Esophagus muscularis mucosa (tissue), 3 donors: ENCODE measurements at regions not wholly inside any gene's neighbourhood (a gene's known extent, or its start where the extent isn't known, plus 50 kb on each side); places are given as distances from the start of the nearest gene placed in this dataset.

ENCODE experiments used
- POLR2A ChIP-seq: fragments of 450-650 bp; IDR thresholded peaks from one replicate; pipeline ENCODE4 v1.6.1; 2017; ENCODE audit warnings: antibody characterized with exemption, moderate library complexity, mild to moderate bottlenecking, low read depth
- POLR2AphosphoS5 ChIP-seq, 2 donors: sonication (generic); formaldehyde crosslinking; IDR thresholded peaks; one replicate each; pipeline ENCODE4 v1.6.1; 2017; ENCODE audit warnings: antibody characterized with exemption in 2 of 2
- TF ChIP-seq, protein P1 (sequence below), 3 experiments: fragments of 200-600 bp in 2 of 3; fragments of 450-650 bp in 1 of 3; sonication (generic) in 2 of 3; IDR thresholded peaks; one replicate each; pipeline ENCODE4 v1.5.1; 2017 to 2019; ENCODE audit warnings: antibody characterized with exemption in 3 of 3, mild to moderate bottlenecking in 2 of 3, moderate library complexity in 1 of 3

- TF ChIP-seq, protein P1, sequence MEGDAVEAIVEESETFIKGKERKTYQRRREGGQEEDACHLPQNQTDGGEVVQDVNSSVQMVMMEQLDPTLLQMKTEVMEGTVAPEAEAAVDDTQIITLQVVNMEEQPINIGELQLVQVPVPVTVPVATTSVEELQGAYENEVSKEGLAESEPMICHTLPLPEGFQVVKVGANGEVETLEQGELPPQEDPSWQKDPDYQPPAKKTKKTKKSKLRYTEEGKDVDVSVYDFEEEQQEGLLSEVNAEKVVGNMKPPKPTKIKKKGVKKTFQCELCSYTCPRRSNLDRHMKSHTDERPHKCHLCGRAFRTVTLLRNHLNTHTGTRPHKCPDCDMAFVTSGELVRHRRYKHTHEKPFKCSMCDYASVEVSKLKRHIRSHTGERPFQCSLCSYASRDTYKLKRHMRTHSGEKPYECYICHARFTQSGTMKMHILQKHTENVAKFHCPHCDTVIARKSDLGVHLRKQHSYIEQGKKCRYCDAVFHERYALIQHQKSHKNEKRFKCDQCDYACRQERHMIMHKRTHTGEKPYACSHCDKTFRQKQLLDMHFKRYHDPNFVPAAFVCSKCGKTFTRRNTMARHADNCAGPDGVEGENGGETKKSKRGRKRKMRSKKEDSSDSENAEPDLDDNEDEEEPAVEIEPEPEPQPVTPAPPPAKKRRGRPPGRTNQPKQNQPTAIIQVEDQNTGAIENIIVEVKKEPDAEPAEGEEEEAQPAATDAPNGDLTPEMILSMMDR (IDR thresholded peaks at IDR 0.05) = no peak
- no peak for TF ChIP-seq POLR2A
- TF ChIP-seq POLR2AphosphoS5 (IDR thresholded peaks at IDR 0.05) = no peak
These were observed 103.4 kb upstream of the CWC22 start for GRCh38 chr2:180110469-180110868.
